Ascending aorta (tissue), 2 donors: ENCODE measurements at regions not wholly inside any gene's neighbourhood (a gene's known extent, or its start where the extent isn't known, plus 50 kb on each side); places are given as distances from the start of the nearest gene placed in this dataset.

Experiments used
- DNase-seq, 2 donors: peaks; one replicate each; pipeline ENCODE4 v3.0.0-alpha.2; 2019; ENCODE audit warnings: low spot score in 2 of 2
- H3K27ac ChIP-seq, 2 donors: fragments of 200-600 bp; sonication (generic); one replicate each; pipeline ENCODE4 v1.5.1; 2016 to 2017; ENCODE audit warnings: mild to moderate bottlenecking in 1 of 2
- H3K27me3 ChIP-seq: fragments of 200-600 bp; sonication (generic); one replicate; pipeline ENCODE4 v1.5.1; 2017
- H3K36me3 ChIP-seq, 2 donors: fragments of 200-600 bp; sonication (generic); one replicate each; pipeline ENCODE4 v1.5.1; 2016
- H3K4me1 ChIP-seq, 2 donors: fragments of 200-600 bp; sonication (generic); one replicate each; pipeline ENCODE4 v1.5.1; 2016 to 2017; ENCODE audit warnings: mild to moderate bottlenecking in 1 of 2
- H3K4me3 ChIP-seq, 2 donors: fragments of 200-600 bp; sonication (generic); one replicate each; pipeline ENCODE4 v1.5.1; 2016 to 2017; ENCODE audit warnings: mild to moderate bottlenecking in 1 of 2
- H3K9me3 ChIP-seq, 2 donors: fragments of 200-600 bp; sonication (generic); one replicate each; pipeline ENCODE4 v1.5.1; 2016
- CTCF ChIP-seq, 3 experiments: fragments of 200-600 bp in 2 of 3; fragments of 450-650 bp in 1 of 3; sonication (generic) in 2 of 3; IDR thresholded peaks; one replicate each; pipeline ENCODE4 v1.5.1; 2016 to 2019; ENCODE audit warnings: antibody characterized with exemption in 3 of 3, mild to moderate bottlenecking in 1 of 3, moderate library complexity in 1 of 3
- intact Hi-C: fragments of 100-400 bp; cut with DNase I; formaldehyde crosslinking; loops from one replicate; pipeline ENCODE4 v1.15.1; 2023

GRCh38 chr3:74413547-74414241 is 200.8 kb downstream of the CNTN3 start:
- no peaks in the 10 kb centered on the region for H3K27me3 ChIP-seq
- H3K4me3 ChIP-seq = no peak overlapping the region
- intact Hi-C loops = no loop called here
- no peaks in the 10 kb centered on the region for H3K36me3 ChIP-seq
- H3K4me1 ChIP-seq = no peaks in the 10 kb centered on the region
- H3K9me3 ChIP-seq = no peaks in the 10 kb centered on the region
- no peak overlapping the region for H3K27ac ChIP-seq
- TF ChIP-seq CTCF (IDR thresholded peaks at IDR 0.05) = no peak
- no peak for DNase-seq

GRCh38 chr3:74410276-74410941 is 204.1 kb downstream of the CNTN3 start:
- TF ChIP-seq CTCF (IDR thresholded peaks at IDR 0.05) = no peak
- Histone ChIP-seq H3K27me3 (no peaks in the 10 kb centered on the region), H3K4me1 (no peaks in the 10 kb centered on the region), H3K36me3 (no peaks in the 10 kb centered on the region), H3K9me3 (no peaks in the 10 kb centered on the region), H3K27ac (no peak overlapping the region), H3K4me3 (no peak overlapping the region)
- DNase-seq = no peak
- intact Hi-C loops = no loop called here

GRCh38 chr3:74409066-74409465 is 205.4 kb downstream of the CNTN3 start:
- TF ChIP-seq CTCF (IDR thresholded peaks at IDR 0.05) = no peak
- H3K36me3 ChIP-seq = no peaks in the 10 kb centered on the region
- H3K4me1 ChIP-seq = no peaks in the 10 kb centered on the region
- H3K27ac ChIP-seq = no peak overlapping the region
- H3K9me3 ChIP-seq = no peaks in the 10 kb centered on the region
- no peaks in the 10 kb centered on the region for H3K27me3 ChIP-seq
- DNase-seq = no peak
- no peak overlapping the region for H3K4me3 ChIP-seq
- intact Hi-C loops = no loop called here

GRCh38 chr3:74403307-74403706 is 211.2 kb downstream of the CNTN3 start:
- no peaks in the 10 kb centered on the region for H3K4me1 ChIP-seq
- H3K4me3 ChIP-seq = no peak overlapping the region
- H3K27ac ChIP-seq = no peak overlapping the region
- H3K36me3 ChIP-seq = no peaks in the 10 kb centered on the region
- no peaks in the 10 kb centered on the region for H3K9me3 ChIP-seq
- DNase-seq = no peak
- H3K27me3 ChIP-seq = no peaks in the 10 kb centered on the region
- TF ChIP-seq CTCF (IDR thresholded peaks at IDR 0.05) = no peak
- intact Hi-C loops = no loop called here

GRCh38 chr3:74402821-74403220 is 211.6 kb downstream of the CNTN3 start:
- TF ChIP-seq CTCF (IDR thresholded peaks at IDR 0.05) = no peak
- intact Hi-C loops = no loop called here

More at GRCh38 chr3:74402821-74403220, 211.6 kb downstream of the CNTN3 start:
- Histone ChIP-seq H3K27me3 (no peaks in the 10 kb centered on the region), H3K36me3 (no peaks in the 10 kb centered on the region), H3K4me1 (no peaks in the 10 kb centered on the region), H3K4me3 (no peak overlapping the region), H3K9me3 (no peaks in the 10 kb centered on the region), H3K27ac (no peak overlapping the region)
- DNase-seq = no peak
